GM19239 (cell line): ENCODE measurements at regions not wholly inside any gene's neighbourhood (a gene's known extent, or its start where the extent isn't known, plus 50 kb on each side); places are given as distances from the start of the nearest gene placed in this dataset.
"Not testable (repeated sequence)": the region's sequence is repeated elsewhere in the genome, so short reads cannot be mapped to it uniquely, and the experiment has no call there.

Source experiments
- DNase-seq: peaks from one replicate; pipeline ENCODE4 v3.0.0; 2011; ENCODE audit warnings: low spot score; ENCODE audit not compliant: insufficient read length
- FAIRE-seq: peaks from 2 replicates; lab custom pipeline; 2011; peaks lifted over from hg19 to GRCh38; lab: Jason Lieb, UNC

GRCh38 chr3:82005266-82005665 is 243.8 kb upstream of the GBE1 start:
- FAIRE-seq = no peak
- no peak for DNase-seq

GRCh38 chr3:82004266-82004665 is 242.8 kb upstream of the GBE1 start:
- no peak for DNase-seq
- no peak for FAIRE-seq

GRCh38 chr3:82002986-82003642 is 241.7 kb upstream of the GBE1 start:
- DNase-seq (no peak), FAIRE-seq (no peak)

GRCh38 chr3:82002491-82002890 is 241.0 kb upstream of the GBE1 start:
- no peak for FAIRE-seq
- DNase-seq = no peak

- peak; percentile 14 for FAIRE-seq
- DNase-seq = no peak
Observed at GRCh38 chr3:82001276-82001923, 240.0 kb upstream of the GBE1 start.

GRCh38 chr3:82000773-82001172 is 239.3 kb upstream of the GBE1 start:
- FAIRE-seq (no peak), DNase-seq (no peak)

- DNase-seq = no peak
- FAIRE-seq = no peak
Observed at GRCh38 chr3:82000350-82000749, 238.9 kb upstream of the GBE1 start.

- no peak for DNase-seq
- no peak for FAIRE-seq
Observed at GRCh38 chr3:81998907-81999306, 237.5 kb upstream of the GBE1 start.

GRCh38 chr3:81998139-81998755 is 236.8 kb upstream of the GBE1 start:
- DNase-seq = no peak
- no peak for FAIRE-seq

- FAIRE-seq (no peak), DNase-seq (no peak)
Observed at GRCh38 chr3:81997390-81997789, 235.9 kb upstream of the GBE1 start.

GRCh38 chr3:81995329-81995728 is 233.9 kb upstream of the GBE1 start:
- DNase-seq = no peak
- FAIRE-seq = no peak

GRCh38 chr3:81989758-81990157 is 228.3 kb upstream of the GBE1 start:
- DNase-seq (no peak), FAIRE-seq (no peak)

GRCh38 chr3:81989274-81989673 is 227.8 kb upstream of the GBE1 start:
- DNase-seq (no peak), FAIRE-seq (no peak)

- FAIRE-seq, DNase-seq: not testable (repeated sequence)
Observed at GRCh38 chr3:81987412-81987811, 226.0 kb upstream of the GBE1 start.

GRCh38 chr3:81985996-81986723 is 224.7 kb upstream of the GBE1 start:
- no peak for FAIRE-seq
- no peak for DNase-seq

GRCh38 chr3:81983382-81983781 is 221.9 kb upstream of the GBE1 start:
- DNase-seq (no peak), FAIRE-seq (no peak)

GRCh38 chr3:81980596-81981494 is 219.4 kb upstream of the GBE1 start:
- no peak for FAIRE-seq
- no peak for DNase-seq

GRCh38 chr3:81974751-81975150 is 213.3 kb upstream of the GBE1 start:
- no peak for FAIRE-seq
- DNase-seq = no peak

- FAIRE-seq (no peak), DNase-seq (no peak)
Observed at GRCh38 chr3:81968658-81969057, 207.2 kb upstream of the GBE1 start.

- DNase-seq (no peak), FAIRE-seq (no peak)
Observed at GRCh38 chr3:81967393-81967792, 205.9 kb upstream of the GBE1 start.
